ENCODE measurements at regions not wholly inside any gene's neighbourhood (a gene's known extent, or its start where the extent isn't known, plus 50 kb on each side); places are given as distances from the start of the nearest gene placed in this dataset.

DNA sequence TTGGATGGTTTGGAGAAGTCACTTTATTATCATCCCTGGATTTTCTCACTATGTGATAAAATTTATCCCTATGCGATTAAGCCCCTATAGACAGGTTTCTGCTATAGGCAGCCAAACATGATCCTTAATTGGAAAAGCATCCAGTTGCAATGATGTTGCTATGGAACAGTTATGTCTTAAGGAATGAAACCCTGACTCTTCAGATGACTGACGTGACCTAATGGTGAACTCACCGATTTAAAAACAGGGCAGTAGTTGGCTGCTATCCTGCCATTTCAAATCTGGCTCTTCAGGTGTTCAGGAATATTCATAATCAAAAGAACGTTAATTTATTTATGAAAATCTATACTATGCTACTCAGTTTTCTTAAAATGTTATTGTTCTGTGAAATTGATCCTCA, 106.8 kb upstream of the ROBO1 start:
- no peak for DNase-seq (ENCODE audit: low spot score)

DNA sequence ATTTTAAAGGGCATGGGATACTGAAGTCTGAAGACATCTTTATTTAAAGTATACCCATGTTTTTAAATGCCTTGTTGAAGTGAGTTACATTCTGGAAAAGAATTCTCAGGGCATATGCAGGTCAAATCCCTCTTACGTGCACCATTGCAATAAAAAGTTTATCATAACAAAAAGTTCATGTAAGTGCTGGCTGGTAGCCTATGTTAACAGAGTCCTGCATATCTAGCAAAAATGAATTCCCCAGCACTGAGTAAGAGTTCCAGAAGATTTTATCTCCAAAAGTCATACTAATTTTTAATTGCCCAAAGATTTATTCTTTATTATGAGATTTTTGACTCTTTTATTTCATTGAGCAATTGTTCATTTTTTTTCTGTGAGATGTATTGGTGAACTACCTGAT, 104.7 kb upstream of the ROBO1 start:
- no peak for DNase-seq (ENCODE audit: low spot score)

DNA sequence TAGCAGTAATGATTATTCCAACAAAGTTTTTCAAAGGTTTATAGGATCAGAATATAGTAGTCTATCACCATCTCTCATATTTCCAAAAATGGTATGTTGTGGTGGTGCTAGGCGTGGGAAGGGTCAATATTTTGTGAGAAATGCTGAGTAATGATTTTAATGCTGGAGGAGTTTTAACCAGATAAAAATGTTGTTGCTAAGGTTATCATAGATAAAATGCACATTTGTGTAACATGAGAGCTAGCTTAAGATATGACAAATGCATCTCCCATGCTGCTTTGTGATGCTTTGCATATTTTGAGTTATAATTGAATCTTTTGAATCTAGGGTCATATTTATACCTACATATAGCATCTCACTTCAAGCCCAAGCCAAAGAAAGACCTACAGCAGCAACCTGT, 103.9 kb upstream of the ROBO1 start:
- DNase-seq (ENCODE audit: low spot score) = no peak

DNA sequence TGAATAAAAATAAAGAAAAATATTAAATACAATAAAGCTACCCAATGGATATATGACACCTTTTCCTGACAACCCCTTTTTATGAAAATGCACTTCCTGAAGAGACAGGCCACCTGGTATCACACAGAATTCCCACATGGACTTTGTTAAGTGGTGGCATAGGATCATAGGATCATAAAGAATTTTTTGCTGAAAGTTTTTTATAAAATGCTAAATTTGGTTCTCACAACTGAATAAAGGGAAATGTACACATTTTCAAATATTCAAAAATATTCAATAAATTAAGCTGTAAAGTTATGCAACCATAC, 102.5 kb upstream of the ROBO1 start:
- DNase-seq (ENCODE audit: low spot score) = no peak

DNA sequence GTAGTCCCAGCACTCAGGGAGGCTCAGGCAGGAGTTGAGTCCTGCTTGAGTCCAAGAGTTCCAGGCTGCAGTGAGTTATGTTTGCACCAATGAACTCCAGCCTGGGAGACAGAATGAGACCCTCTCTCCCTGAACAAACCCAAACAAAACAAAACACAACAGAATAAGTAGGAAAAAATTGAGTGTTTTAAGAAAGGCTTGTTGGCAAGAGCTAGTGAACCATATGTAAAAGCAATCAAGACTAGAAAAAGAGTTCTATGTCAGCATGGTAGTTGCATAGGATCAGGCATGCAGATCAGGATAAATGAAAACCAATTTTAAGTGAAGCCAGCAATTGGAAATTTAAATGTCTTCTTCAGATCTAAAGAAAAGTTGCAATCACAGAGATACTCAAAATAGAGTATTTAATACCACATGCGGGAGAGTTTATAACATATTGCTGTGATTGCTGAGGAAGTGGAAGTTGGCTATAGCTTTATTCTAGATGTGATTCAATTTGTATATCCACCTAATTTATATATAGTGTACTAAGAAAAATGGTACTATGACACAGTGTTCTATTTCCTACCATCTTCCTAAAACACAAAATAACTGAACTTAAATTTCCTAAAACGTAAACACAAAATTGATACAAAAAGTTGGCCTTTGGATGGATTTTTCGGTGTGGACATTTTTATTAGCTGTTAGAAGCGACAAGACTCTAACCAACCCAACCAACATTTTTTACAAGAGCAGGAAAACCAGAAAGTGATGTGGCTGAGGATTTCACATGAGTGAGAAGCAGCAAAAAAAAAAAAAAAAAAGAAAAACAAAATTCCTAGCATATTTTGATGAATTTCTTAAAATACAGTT, 101.9 kb upstream of the ROBO1 start:
- DNase-seq (ENCODE audit: low spot score) = no peak

DNA sequence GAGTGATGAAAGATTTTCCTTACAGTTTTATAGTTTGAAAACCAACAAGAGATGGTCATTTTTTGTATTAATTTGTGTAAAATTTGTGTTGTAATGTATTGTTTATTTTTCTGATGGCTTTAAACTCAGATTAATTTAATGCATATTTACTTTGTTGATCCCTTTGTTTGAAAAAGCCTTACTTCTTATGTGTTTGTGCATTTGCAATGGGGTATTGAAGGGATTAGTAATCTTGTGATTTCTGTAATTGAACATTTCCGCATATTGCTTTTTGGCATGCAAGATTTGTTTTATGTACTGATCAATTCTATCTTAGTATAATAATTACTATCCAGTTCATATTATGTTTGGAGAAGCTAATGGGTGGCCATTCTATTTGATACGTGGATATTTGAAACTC, 98.4 kb upstream of the ROBO1 start:
- no peak for DNase-seq (ENCODE audit: low spot score)

DNA sequence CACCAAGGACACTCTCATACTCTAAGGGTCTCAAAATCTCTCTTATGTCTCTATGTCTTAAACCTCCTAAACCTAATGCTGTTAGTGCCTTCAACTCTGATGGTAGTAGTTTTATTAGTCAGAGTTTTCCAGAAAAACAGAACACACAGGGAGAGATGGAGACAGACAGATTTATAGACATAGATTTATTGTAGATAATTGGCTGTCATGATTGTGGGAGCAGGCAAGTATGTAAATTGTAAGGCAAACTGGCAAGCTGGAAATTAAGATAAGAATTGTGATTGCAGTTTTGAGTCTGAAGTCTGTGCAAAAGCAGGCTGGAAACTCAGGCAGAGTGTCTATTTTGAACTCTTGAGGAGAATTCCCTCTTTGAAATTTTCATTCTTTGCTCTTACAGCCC, 96.3 kb upstream of the ROBO1 start:
- no peak for DNase-seq (ENCODE audit: low spot score)

DNA sequence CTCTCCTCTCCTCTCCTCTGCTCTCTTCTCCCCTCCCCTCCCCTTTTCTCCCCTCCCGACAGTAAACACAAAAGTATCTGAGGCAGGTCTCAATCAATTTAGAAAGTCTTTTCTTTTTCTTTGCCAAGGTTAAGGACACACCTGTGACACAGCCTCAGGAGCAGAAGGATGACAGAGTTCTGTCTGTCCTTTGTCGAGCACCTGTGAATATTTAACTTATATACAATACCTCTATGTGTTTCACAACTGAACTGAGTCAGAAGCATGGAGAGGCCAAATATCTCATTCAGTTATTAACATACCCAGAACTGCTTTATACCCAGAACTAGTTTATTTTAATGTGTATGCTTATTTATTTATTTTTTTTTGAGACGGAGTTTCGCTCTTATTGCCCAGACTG, 81.1 kb upstream of the ROBO1 start:
- DNase-seq (ENCODE audit: low spot score) = no peak

DNA sequence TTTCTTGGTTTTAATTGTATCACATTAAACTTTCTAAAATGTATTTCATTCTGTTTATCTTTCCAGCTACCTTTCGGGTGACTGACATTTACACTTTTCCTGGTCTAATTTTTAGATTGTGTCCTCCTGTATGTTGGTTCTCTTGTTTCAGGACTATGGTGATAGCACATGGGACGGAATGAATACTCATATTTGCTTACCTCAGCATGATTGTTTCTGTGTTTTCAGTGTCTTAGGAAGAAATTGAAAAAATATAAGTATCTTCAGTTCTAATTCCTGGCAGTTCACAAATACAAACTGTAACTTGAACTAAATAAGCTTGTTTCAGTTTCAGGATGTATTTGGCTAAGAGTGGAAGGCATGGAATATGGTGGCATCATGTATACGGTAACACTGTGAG, 80.1 kb upstream of the ROBO1 start:
- DNase-seq (ENCODE audit: low spot score) = no peak

DNA sequence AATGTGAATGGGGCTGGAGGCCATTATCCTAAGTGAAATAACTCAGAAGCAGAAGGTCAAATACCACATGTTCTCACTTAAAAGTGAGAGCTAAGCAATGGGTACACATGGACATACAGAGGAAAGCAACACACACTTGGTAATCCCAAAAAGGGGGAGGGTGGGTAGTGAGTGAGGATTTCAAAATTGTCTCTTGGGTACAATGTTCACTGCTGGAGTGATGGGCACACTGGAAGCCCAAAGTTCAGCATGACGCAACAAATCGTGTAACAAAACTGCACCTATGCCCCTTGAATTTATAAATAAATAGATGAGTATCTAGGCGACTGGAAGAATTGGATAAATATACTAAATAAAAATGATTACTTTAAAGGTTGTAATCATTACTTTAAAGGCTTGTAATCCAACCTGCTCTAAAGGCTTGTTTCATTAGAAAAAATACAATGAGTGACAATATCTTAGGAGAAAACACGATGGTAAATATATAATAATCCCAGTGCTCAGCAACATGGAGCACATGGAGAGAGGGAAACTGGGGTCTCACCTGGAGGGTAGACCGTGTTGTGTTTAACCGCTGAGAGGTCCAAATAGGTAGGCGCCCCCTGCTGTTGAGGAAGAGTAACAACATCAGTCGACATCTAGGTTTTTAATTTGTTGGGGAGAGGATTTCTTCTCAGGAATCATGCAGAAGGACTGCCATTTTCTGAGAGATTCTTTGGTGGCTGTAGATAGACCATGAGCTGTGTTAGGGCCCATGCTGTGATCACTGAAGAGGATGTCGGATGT, 78.5 kb upstream of the ROBO1 start:
- DNase-seq (ENCODE audit: low spot score) = no peak

DNA sequence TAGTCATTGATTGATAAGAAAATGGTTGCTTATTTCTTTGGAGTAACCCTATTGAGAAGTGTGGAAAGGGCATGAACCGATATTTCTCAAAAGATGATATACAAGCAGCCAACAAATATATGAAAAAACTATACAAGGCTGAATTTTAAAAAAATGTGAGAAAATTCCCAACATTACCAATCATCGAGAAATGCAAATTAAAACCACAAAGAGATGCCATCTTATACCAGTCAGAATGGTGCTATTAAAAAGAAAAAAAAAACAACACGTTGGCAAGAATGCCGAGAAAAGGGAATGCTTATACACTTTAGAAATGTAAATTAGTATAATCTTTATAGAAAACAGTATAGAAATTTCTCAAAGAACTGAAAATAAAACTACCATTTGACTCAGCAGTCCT, 77.7 kb upstream of the ROBO1 start:
- no peak for DNase-seq (ENCODE audit: low spot score)

DNA sequence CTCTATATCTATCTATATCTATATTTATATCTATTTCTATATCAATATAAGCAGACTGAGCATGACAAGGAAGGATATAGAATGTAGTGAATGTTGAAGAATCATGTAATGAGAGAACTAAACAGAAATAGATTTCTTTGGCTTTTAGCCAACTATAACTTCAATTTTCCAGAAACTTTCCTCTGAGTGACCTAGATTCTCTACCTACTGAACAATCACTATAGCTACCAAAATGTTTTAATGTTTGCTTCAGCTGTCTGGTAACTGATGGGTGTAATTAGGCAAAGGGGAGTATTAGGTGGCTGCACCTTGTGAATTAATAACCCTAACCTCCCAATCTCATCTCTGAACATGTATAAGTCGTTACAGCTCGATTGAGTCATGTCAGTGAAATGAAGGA, 76.4 kb upstream of the ROBO1 start:
- DNase-seq (ENCODE audit: low spot score) = no peak

DNA sequence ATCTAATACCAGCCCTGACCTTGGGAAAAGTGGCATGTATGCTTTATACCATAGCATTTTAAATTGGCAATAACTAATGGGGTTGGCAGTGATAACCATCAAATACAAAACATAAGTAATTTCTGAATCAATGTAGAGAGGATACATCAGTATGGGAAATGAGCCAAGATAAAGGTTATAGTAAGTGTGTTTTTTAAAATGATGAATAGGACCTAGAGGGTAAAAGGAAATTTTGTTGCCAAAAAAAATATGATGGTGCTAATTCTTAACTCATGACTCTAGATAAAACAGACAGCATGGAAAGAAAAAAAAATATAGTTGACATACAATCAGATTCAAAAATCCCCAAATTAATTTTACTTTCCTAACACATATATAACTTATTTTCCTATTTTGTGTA, 75.4 kb upstream of the ROBO1 start:
- no peak for DNase-seq (ENCODE audit: low spot score)

DNA sequence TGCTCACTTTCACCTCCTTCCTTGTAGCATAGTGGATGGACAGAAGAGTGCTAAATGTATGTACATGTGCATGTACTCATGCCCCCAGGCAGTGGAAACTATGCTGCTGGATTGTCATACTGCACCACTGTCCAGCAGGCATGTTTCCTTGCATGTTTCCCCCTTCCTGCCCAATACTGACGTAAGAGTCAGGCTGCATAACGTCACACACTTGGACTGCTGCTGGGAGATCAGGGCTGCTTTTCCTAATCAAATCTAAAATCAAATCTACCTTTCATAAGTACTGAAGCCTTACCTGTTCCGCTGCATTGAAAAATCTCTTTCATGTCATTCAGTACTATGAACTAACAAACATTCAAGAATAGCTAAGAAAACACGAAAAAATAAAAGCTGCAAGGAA, 67.9 kb upstream of the ROBO1 start:
- no peak for DNase-seq (ENCODE audit: low spot score)

DNA sequence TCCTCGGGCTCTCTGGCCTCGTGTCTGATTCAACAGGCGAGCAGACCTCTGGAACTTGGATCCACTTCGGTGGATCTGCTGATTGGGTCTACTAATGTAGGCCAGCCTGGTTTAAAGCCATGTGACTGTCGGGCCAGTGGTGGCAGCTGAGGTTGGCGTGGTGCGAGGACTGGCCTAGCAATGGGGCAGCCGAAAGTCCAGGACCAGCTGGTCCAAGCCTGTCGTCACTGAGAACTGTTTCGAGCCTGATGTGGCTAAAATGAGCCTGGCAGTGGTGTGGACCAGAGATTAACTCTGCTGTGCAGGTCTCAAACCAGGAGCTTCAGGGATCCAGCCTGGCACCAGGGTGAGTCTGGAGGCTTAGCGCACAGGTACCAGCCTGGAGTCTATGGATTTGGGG, 56.4 kb upstream of the ROBO1 start:
- DNase-seq (ENCODE audit: low spot score) = no peak

DNA sequence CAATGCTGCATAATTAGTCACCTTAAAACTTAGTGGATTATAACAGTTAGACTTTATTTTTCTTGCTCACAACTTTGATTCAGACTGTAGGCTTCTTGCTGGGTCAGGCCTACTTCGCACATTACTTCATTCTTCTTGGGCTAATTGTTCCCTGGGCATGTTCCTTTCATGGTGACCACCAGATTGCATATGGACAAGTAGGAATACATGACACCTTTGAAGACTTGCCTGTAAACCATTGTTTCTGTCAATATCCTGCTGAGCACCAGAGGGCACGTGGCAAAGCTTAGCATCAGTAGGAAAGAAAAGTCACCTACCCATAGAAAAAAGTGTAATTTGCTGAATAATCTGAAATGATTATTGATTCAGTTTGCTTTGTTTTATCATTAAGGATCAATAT, 54.3 kb upstream of the ROBO1 start:
- no peak for DNase-seq (ENCODE audit: low spot score)

DNA sequence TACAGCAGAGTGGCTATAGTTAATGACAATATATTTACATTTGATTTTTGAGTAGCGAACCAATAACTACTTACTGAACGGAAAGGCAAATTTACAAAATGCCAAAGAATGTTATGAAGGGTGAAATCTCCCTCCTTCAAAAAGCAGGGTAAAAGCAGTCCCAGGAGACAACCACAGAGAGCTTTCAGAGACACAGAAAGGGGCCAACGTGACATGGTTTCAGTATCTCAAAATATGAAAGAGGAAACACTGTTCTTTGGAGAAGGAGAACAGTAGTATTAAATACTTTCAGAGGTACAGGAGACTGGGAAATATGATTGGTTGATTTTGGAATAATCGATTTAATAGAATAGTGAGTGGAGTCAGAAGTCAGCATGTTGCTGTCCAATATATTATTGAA, 52.3 kb upstream of the ROBO1 start:
- DNase-seq (ENCODE audit: low spot score) = no peak

DNA sequence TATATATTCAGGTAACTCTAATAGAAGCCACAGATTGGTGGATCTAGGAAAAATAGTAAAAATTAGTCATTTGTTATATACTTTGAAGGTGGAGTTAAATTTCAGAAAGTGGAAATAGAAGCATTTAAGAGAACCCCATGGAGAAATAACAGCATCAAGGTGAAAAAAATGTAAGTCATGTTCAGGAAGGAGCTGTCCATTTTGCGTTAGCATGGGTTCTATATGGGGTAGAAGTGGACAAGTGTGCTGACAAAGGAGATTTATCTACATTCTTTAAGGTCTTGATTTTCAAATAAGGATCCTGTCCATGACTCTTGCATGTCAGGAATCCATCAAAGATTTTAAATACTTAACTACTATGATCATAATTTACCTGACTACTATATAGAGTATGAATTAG, 50.2 kb upstream of the ROBO1 start:
- DNase-seq (ENCODE audit: low spot score) = no peak
